HG02678 (cell line): ENCODE measurements at regions not wholly inside any gene's neighbourhood (a gene's known extent, or its start where the extent isn't known, plus 50 kb on each side); places are given as distances from the start of the nearest gene placed in this dataset.
"Not testable (repeated sequence)": the region's sequence is repeated elsewhere in the genome, so short reads cannot be mapped to it uniquely, and the experiment has no call there.

ENCODE experiments used
- ATAC-seq: cut with Tn5 transposase; IDR thresholded peaks from one replicate; pipeline ENCODE4 v1.9.1; 2021; ENCODE audit warnings: mild to moderate bottlenecking, moderate library complexity; ENCODE audit not compliant: unreplicated experiment

GRCh38 chr18:73563901-73564472, 583.6 kb downstream of the FBXO15 start:
- ATAC-seq: no peak

DNA sequence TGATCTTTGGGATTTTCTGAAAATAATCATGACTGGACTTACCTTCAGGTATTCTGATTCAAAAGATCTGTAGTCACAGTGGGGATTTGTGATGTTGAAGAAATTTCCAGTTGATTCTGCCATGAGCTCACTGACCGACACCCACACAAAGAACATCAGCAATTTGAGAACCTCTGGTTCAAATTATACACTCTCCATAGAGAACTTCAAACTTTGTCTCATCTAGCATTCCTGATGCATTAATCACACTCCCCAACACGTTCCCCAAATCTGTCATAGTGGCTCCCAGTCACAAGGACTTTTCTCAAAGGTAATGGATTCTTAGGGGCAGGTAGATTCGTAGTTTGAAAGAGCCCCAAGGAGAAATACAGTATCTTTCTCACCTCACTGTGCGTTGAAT, 584.3 kb downstream of the FBXO15 start:
- no peak for ATAC-seq

DNA sequence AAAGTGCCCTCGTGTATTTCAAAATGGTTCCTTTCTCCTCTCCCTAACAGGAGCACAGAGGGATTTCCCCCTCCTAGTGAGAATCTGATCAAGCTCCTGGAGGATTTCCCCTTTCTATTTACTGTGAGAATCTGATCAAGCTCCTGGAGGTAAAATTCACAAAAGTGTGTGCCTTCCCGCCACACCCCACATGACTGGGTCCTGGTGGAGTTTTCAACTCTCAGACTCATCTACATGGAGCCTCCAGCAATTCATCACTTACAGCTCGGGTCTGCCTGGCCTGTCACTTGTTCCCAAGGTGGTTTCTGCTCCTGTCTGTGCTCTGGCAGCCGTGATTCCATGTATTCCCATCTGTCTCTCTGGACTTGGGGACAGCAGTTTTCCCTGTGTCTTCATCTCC, 590.7 kb downstream of the FBXO15 start:
- ATAC-seq: no peak

GRCh38 chr18:73552171-73552570, 595.5 kb downstream of the FBXO15 start:
- no peak for ATAC-seq

- no peak for ATAC-seq
These were observed 596.4 kb downstream of the FBXO15 start for GRCh38 chr18:73551211-73551610.

DNA sequence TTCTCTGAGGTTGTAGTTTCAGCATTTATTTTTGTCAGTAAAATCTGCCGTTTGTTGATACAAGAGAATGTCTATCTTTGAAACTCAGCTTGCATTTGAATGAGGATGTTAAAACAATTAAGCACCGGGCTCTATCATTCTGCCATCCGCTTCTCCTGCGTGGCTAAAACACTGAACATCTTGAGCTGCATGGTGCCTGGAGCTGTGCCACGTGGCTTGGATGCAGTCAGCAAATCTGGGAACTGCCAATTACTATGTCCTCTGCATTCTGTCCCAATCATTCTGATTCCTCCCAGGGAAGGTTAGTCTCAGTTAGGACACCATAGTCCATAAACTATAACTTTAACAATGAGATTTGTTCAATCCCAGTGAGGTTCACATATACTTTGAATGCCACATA, 598.4 kb downstream of the FBXO15 start:
- no peak for ATAC-seq

GRCh38 chr18:73545472-73545871, 602.2 kb downstream of the FBXO15 start:
- ATAC-seq: no peak

GRCh38 chr18:73544617-73545016, 603.0 kb downstream of the FBXO15 start:
- no peak for ATAC-seq

GRCh38 chr18:73544032-73544431, 603.6 kb downstream of the FBXO15 start:
- ATAC-seq: no peak

DNA sequence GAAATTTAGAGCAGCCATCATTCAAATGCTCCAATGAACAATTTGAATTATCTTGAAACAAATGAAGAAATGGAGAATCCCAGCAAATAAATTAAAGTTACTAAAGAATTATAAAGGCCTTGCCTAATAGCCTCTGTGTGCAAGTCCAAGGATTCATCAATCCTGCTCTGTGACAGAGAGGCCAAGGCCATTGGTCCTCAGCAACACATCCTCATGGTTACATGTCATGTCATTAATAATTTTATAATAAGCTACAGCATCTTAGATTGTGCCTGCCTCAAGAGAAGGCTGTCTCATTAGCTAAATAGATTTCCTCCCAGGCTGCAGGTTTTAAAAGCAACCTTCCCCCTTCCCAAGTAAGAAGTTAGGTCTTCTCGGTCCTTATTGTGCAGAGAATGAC, 611.6 kb downstream of the FBXO15 start:
- no peak for ATAC-seq

GRCh38 chr18:73535189-73535588, 612.4 kb downstream of the FBXO15 start:
- no peak for ATAC-seq

DNA sequence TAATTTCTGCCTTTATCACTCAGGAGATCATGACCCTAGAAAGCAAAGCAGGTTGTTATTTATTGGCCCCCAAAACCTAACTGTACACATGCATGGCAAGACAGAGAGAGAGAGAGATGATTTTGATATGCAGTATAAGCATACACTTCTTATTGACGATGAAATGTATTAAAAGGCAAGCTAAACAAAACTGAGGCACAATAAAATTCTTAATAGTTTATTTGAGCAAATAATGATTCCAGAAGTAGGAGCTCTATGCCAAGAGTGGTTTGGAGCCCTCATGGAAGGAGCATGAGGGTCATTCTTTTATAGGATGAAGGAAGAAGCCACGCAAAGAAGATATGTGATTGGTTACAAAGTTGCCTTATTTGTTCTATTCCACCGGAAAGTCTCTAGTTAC, 616.0 kb downstream of the FBXO15 start:
- no peak for ATAC-seq

- ATAC-seq: no peak
These were observed 619.6 kb downstream of the FBXO15 start for GRCh38 chr18:73528066-73528465.

DNA sequence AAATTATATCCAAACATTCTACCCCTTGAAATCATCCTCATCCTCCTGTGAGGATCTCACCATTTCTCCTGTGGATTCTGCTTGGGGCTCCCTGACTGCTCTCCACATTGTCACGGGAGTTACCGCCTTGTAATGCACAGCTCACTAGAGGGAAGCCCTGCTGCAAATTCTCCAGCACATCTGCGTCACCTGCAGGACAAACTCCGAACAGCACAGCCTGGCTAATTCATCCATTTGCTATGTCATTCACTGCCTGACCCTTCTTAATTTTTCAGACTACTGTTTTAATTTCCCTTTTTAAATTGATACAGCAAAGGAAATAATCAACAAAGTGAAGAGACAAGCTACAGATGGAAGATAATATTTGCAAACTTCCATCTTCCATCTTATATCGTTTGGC, 627.4 kb downstream of the FBXO15 start:
- ATAC-seq: no peak

GRCh38 chr18:73516056-73516455, 631.6 kb downstream of the FBXO15 start:
- ATAC-seq: not testable (repeated sequence)

DNA sequence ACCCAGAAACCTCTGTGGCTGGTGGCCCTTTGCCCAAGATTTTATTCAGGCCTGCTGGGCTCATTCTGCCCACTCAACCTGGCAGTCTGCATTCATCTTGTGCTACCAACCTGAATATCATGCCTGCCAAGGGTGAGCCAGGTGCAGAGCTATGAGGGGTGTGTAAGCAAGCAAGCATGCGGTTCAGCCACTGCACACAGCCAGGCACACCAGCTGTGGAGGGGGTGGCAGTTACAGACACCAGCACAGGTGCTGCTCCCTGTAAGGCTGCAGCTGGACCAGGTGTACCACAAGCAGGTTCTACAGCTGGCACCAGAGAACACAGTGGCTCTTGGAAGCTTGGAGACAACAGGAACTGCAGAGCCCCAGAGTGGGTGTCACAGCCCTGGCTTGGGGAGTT, 633.2 kb downstream of the FBXO15 start:
- ATAC-seq: no peak

DNA sequence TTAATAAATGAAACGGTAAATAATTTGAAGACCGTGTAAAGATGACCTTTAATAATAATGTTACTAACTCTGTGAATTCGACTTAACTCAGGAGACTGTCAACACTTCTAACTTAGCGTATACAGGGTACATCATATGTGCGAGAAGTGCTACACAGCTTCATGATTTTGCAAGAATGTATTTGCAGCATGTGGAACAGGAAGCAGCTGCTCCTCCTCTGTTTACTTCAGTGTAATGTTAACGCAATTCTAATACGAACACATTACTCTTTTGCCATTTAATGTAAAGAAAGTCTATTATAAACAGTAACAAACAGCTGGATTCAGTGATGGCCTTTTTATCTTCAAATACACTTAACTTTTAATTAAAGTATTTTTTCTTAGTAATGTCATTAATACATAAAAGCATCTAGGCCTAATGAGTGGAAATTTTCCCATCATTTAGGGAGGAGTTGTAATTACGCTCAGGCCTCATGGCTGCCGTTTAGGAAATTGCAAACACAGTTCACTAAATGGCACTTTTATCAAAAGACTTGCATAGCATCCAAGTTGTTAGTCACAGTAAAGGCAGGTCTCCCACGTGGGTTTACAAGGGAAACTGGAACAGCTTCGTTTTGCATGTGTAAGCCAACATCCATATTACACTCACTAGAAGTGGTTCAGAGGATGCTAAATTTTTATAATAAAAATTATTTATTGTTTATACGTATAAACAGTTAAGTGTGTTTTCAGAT, 635.7 kb downstream of the FBXO15 start:
- no peak for ATAC-seq

DNA sequence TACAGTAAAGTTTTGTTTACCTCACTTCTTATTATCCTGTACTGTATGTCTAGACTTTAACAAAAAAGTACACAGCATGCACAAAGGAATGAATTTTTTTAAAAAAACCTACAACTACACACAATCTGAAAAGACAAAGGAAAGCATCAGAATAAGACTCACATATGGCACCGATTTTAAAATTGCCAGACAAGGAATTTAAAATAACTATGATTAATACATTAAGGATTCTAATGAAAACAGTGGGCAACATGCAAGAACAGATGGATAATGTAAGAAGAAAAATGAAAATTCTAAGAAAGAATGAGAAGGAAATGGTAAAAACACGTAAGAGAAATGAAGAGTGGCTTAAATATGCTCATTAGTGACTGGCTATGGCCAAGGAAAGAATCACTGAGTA, 638.2 kb downstream of the FBXO15 start:
- ATAC-seq: no peak

DNA sequence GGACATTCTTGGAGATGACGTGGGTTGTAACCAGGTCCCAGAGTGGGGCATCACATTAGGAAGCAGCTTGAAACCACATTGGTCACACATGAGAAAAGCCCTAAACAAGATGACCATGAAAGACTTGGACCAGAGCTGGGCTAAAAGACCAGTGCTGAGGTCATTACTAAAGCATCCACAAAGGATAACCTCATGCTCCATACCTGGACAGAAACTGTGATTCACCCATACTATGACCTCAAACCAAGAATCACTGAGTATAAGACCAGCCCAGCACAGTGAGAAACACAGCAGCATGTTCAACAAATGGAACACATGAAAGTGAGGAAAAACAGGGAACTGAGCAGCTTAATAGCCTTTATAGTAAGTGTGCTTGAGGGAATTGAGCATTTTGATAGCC, 635.5 kb upstream of the NETO1 start:
- ATAC-seq: no peak

DNA sequence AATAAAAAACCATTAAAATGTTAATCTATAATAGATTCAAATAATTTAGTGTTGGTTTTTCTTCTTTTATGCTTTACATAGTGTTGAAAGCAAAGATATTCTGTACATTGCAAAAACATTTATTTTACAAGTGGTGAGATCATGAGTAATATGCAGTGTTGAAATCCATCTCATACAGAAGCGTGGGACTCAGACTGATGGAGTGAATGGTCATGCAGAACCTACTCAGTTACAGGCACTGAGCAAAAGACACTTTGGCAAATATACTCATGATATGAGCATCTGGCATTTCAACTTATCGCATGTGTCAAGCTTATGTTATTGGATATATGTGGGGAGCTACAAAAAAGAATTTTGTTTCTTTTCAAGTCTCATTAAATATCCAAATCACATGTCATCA, 620.2 kb upstream of the NETO1 start:
- no peak for ATAC-seq

DNA sequence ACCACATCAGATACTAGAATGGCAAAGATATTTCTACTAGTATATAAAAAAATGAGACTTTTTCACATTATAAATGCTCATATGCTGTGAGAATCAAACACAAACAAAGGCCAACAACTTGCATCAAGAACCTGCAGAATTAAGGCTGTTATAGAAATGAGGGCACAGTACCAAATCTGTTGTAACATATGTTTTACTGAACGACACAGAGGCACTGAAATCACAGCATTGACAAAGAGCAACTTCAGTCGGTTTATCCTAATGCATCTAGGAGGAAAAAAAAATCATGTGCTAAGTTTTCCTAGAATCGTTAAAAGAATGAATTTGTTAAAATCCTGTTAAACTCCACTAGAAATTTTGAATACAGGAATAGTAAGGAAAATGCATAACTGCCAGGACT, 617.4 kb upstream of the NETO1 start:
- ATAC-seq: no peak

DNA sequence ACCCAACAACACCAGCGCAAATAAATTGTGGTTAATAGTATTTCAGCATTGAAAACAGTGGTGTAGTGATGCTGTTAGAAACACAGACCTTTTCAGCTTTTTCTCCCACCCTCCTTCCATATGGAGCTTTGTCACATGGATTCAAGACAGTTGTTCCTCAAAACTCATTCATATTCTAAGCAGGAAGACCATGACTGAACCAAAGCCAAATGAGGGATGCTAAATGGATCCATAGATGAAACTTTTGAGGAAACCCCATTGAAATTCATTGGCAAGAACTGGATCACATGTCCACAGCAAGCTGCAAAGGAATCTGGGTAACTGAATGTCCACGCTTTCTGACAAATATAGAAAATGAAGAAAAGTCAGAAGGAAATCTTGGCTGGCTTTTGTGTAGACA, 615.1 kb upstream of the NETO1 start:
- no peak for ATAC-seq

DNA sequence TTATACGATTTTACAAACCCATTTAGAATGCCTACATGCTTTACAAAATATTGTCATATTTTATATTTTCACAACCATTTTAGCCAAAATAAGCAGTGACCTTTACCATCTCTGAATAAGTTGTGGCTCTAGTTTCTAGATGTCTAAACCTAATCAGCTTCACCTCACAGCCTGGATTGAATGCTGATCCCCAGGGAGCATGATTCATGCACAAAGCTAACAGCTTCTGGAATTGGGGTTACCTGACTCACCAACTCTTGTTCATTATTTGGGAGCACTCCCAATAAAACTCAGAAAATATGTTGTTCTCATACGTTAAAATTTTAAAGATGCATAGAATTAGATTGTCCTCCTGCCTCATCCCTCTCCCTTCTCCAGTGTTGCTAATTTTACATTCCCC, 611.7 kb upstream of the NETO1 start:
- no peak for ATAC-seq
